OCI-LY7 (cell line): ENCODE measurements at regions not wholly inside any gene's neighbourhood (a gene's known extent, or its start where the extent isn't known, plus 50 kb on each side); places are given as distances from the start of the nearest gene placed in this dataset.

Source experiments
- CTCF ChIP-seq: fragments of 200-600 bp; sonication (generic); conservative IDR thresholded peaks from 2 replicates; pipeline ENCODE4 v1.5.1; 2014; ENCODE audit warnings: mild to moderate bottlenecking, antibody characterized with exemption, low read length, moderate library complexity, mixed read lengths
- EZH2phosphoT487 ChIP-seq: fragments of 200-600 bp; sonication (generic); IDR thresholded peaks from 2 replicates; pipeline ENCODE4 v1.6.1; 2018; ENCODE audit warnings: low read depth, borderline replicate concordance, mild to moderate bottlenecking, mixed run types, antibody characterized with exemption, low read length, moderate library complexity, mixed read lengths

GRCh38 chrX:70998411-70999027, 67.6 kb upstream of the SLC7A3 start:
- TF ChIP-seq CTCF: peak; percentile 70
- no peak for TF ChIP-seq EZH2phosphoT487
